ENCODE measurements at regions not wholly inside any gene's neighbourhood (a gene's known extent, or its start where the extent isn't known, plus 50 kb on each side); places are given as distances from the start of the nearest gene placed in this dataset.

- DNase-seq = no peak
- no peaks in the 10 kb centered on the region for H3K36me3 ChIP-seq (ENCODE audit: low read depth)
- in situ Hi-C loops (cut with MboI) = no loop called here
- no peaks in the 10 kb centered on the region for H3K79me2 ChIP-seq (ENCODE audit: insufficient read depth)
- no peaks in the 10 kb centered on the region for H3K9me3 ChIP-seq (ENCODE audit: low read depth)
- no peak for TF ChIP-seq EZH2 (IDR thresholded peaks at IDR 0.05; ENCODE audit: insufficient read depth, poor library complexity, severe bottlenecking)
- no peak for TF ChIP-seq EZH2phosphoT487 (IDR thresholded peaks at IDR 0.05; ENCODE audit: insufficient read depth, low read depth)
- H3K27me3 ChIP-seq (replicated peaks; ENCODE audit: insufficient read depth) = no peaks in the 10 kb centered on the region
- no peak overlapping the region for H3K4me3 ChIP-seq
- no peak overlapping the region for H3K27ac ChIP-seq
- no peaks in the 10 kb centered on the region for H3F3A ChIP-seq (ENCODE audit: insufficient read depth)
- H3K4me1 ChIP-seq (ENCODE audit: insufficient read depth) = no peaks in the 10 kb centered on the region
- no peaks in the 10 kb centered on the region for H4K20me1 ChIP-seq (ENCODE audit: insufficient read depth)
- no peaks in the 10 kb centered on the region for H3K9me2 ChIP-seq (ENCODE audit: insufficient read depth)
- no peak overlapping the region for H2AFZ ChIP-seq
- no peak overlapping the region for H3K9ac ChIP-seq
- no peak overlapping the region for H3K4me2 ChIP-seq (ENCODE audit: unreplicated experiment)
Measured at GRCh38 chr4:171433674-171434073, 379.5 kb upstream of the GALNTL6 start.

GRCh38 chr4:171432536-171432935, 380.7 kb upstream of the GALNTL6 start:
- Histone ChIP-seq H3K36me3 (ENCODE audit: low read depth) (no peaks in the 10 kb centered on the region), H3K79me2 (ENCODE audit: insufficient read depth) (no peaks in the 10 kb centered on the region), H3K9me3 (ENCODE audit: low read depth) (no peaks in the 10 kb centered on the region), H4K20me1 (ENCODE audit: insufficient read depth) (no peaks in the 10 kb centered on the region), H3F3A (ENCODE audit: insufficient read depth) (no peaks in the 10 kb centered on the region), H3K9ac (no peak overlapping the region), H3K27me3 (replicated peaks; ENCODE audit: insufficient read depth) (no peaks in the 10 kb centered on the region), H2AFZ (no peak overlapping the region), H3K4me2 (ENCODE audit: unreplicated experiment) (no peak overlapping the region), H3K27ac (no peak overlapping the region), H3K4me3 (no peak overlapping the region), H3K9me2 (ENCODE audit: insufficient read depth) (no peaks in the 10 kb centered on the region), H3K4me1 (ENCODE audit: insufficient read depth) (no peaks in the 10 kb centered on the region)
- no peak for TF ChIP-seq EZH2 (IDR thresholded peaks at IDR 0.05; ENCODE audit: insufficient read depth, poor library complexity, severe bottlenecking)
- TF ChIP-seq EZH2phosphoT487 (IDR thresholded peaks at IDR 0.05; ENCODE audit: insufficient read depth, low read depth) = no peak
- in situ Hi-C loops (cut with MboI) = no loop called here
- no peak for DNase-seq

- H3K9me2 ChIP-seq (ENCODE audit: insufficient read depth) = no peaks in the 10 kb centered on the region
- no peak overlapping the region for H3K4me3 ChIP-seq
- H3K9me3 ChIP-seq (ENCODE audit: low read depth) = no peaks in the 10 kb centered on the region
- no peaks in the 10 kb centered on the region for H3K79me2 ChIP-seq (ENCODE audit: insufficient read depth)
- H3K27me3 ChIP-seq (replicated peaks; ENCODE audit: insufficient read depth) = no peaks in the 10 kb centered on the region
- TF ChIP-seq EZH2phosphoT487 (IDR thresholded peaks at IDR 0.05; ENCODE audit: insufficient read depth, low read depth) = no peak
- TF ChIP-seq EZH2 (IDR thresholded peaks at IDR 0.05; ENCODE audit: insufficient read depth, poor library complexity, severe bottlenecking) = no peak
- H3K36me3 ChIP-seq (ENCODE audit: low read depth) = no peaks in the 10 kb centered on the region
- H3F3A ChIP-seq (ENCODE audit: insufficient read depth) = no peaks in the 10 kb centered on the region
- in situ Hi-C loops (cut with MboI) = no loop called here
- no peak overlapping the region for H3K4me2 ChIP-seq (ENCODE audit: unreplicated experiment)
- no peaks in the 10 kb centered on the region for H4K20me1 ChIP-seq (ENCODE audit: insufficient read depth)
- H3K9ac ChIP-seq = no peak overlapping the region
- WGBS, 2 experiments (ENCODE audit: low coverage in 1 of 2, low lambda C conversion rate in 2 of 2, missing lambda C conversion rate in 2 of 2) = 20 to 36% methylated on average over 3 of the region's 3 CpGs
- no peaks in the 10 kb centered on the region for H3K4me1 ChIP-seq (ENCODE audit: insufficient read depth)
- no peak for DNase-seq
- no peak overlapping the region for H3K27ac ChIP-seq
- H2AFZ ChIP-seq = no peak overlapping the region
Measured at GRCh38 chr4:171430495-171430894, 382.7 kb upstream of the GALNTL6 start.

GRCh38 chr4:171397175-171397574, 416.0 kb upstream of the GALNTL6 start:
- H4K20me1 ChIP-seq (ENCODE audit: insufficient read depth) = no peaks in the 10 kb centered on the region
- no peaks in the 10 kb centered on the region for H3K9me3 ChIP-seq (ENCODE audit: low read depth)
- no peak overlapping the region for H3K9ac ChIP-seq
- H2AFZ ChIP-seq = no peak overlapping the region
- in situ Hi-C loops (cut with MboI) = no loop called here
- H3K36me3 ChIP-seq (ENCODE audit: low read depth) = no peaks in the 10 kb centered on the region
- WGBS, 2 experiments (ENCODE audit: low coverage in 1 of 2, low lambda C conversion rate in 2 of 2, missing lambda C conversion rate in 2 of 2) = 64% methylated on average over 6 of the region's 6 CpGs
- H3K4me3 ChIP-seq = no peak overlapping the region
- H3K79me2 ChIP-seq (ENCODE audit: insufficient read depth) = no peaks in the 10 kb centered on the region
- H3K4me2 ChIP-seq (ENCODE audit: unreplicated experiment) = no peak overlapping the region
- H3K27me3 ChIP-seq (replicated peaks; ENCODE audit: insufficient read depth) = no peaks in the 10 kb centered on the region
- H3K4me1 ChIP-seq (ENCODE audit: insufficient read depth) = no peaks in the 10 kb centered on the region
- no peak for TF ChIP-seq EZH2 (IDR thresholded peaks at IDR 0.05; ENCODE audit: insufficient read depth, poor library complexity, severe bottlenecking)
- TF ChIP-seq EZH2phosphoT487 (IDR thresholded peaks at IDR 0.05; ENCODE audit: insufficient read depth, low read depth) = no peak
- H3F3A ChIP-seq (ENCODE audit: insufficient read depth) = no peaks in the 10 kb centered on the region
- H3K9me2 ChIP-seq (ENCODE audit: insufficient read depth) = no peaks in the 10 kb centered on the region
- no peak for DNase-seq
- no peak overlapping the region for H3K27ac ChIP-seq

- no peak for TF ChIP-seq EZH2phosphoT487 (IDR thresholded peaks at IDR 0.05; ENCODE audit: insufficient read depth, low read depth)
- TF ChIP-seq EZH2 (IDR thresholded peaks at IDR 0.05; ENCODE audit: insufficient read depth, poor library complexity, severe bottlenecking) = no peak
Measured at GRCh38 chr4:171390626-171391025, 422.6 kb upstream of the GALNTL6 start.

More at GRCh38 chr4:171390626-171391025, 422.6 kb upstream of the GALNTL6 start:
- Histone ChIP-seq H3F3A (ENCODE audit: insufficient read depth) (no peaks in the 10 kb centered on the region), H3K79me2 (ENCODE audit: insufficient read depth) (no peaks in the 10 kb centered on the region), H3K4me1 (ENCODE audit: insufficient read depth) (no peaks in the 10 kb centered on the region), H3K4me2 (ENCODE audit: unreplicated experiment) (no peak overlapping the region), H3K9me2 (ENCODE audit: insufficient read depth) (no peaks in the 10 kb centered on the region), H3K4me3 (no peak overlapping the region), H2AFZ (no peak overlapping the region), H3K9me3 (ENCODE audit: low read depth) (no peaks in the 10 kb centered on the region), H4K20me1 (ENCODE audit: insufficient read depth) (no peaks in the 10 kb centered on the region), H3K27ac (no peak overlapping the region), H3K9ac (no peak overlapping the region), H3K36me3 (ENCODE audit: low read depth) (no peaks in the 10 kb centered on the region), H3K27me3 (replicated peaks; ENCODE audit: insufficient read depth) (no peaks in the 10 kb centered on the region)
- 3% methylated on average over 3 of the region's 3 CpGs for WGBS, 2 experiments (ENCODE audit: low coverage in 1 of 2, low lambda C conversion rate in 2 of 2, missing lambda C conversion rate in 2 of 2)
- in situ Hi-C loops (cut with MboI) = no loop called here
- DNase-seq = no peak

Measured in GM23248 (cell line).